H9 (cell line): ENCODE measurements at regions not wholly inside any gene's neighbourhood (a gene's known extent, or its start where the extent isn't known, plus 50 kb on each side); places are given as distances from the start of the nearest gene placed in this dataset.

Experiments used
- DNase-seq: peaks from one replicate; pipeline ENCODE4 v3.0.0-alpha.2; 2017
- H2AFZ ChIP-seq: one replicate; pipeline ENCODE4 v1.6.1; 2013; ENCODE audit warnings: mild to moderate bottlenecking, low read length, control low read depth, moderate library complexity
- H2AK5ac ChIP-seq: 2 replicates; pipeline ENCODE4 v1.6.1; 2013; ENCODE audit warnings: low read length, control low read depth, mixed read lengths; ENCODE audit not compliant: insufficient read length
- H2BK120ac ChIP-seq: one replicate; pipeline ENCODE4 v1.6.1; 2013; ENCODE audit warnings: low read depth, mild to moderate bottlenecking, low read length, control low read depth, inconsistent platforms; ENCODE audit not compliant: poor library complexity, severe bottlenecking
- H2BK12ac ChIP-seq: 2 replicates; pipeline ENCODE4 v1.6.1; 2013; ENCODE audit warnings: low read length, control low read depth, mixed read lengths, low read depth; ENCODE audit not compliant: insufficient read length
- H2BK15ac ChIP-seq: 2 replicates; pipeline ENCODE4 v1.6.1; 2013; ENCODE audit warnings: low read depth, low read length, control low read depth
- H2BK20ac ChIP-seq: one replicate; pipeline ENCODE4 v1.6.1; 2013; ENCODE audit warnings: low read depth, mild to moderate bottlenecking, low read length, control low read depth, inconsistent platforms; ENCODE audit not compliant: poor library complexity, severe bottlenecking
- H2BK5ac ChIP-seq: 2 replicates; pipeline ENCODE4 v1.6.1; 2013; ENCODE audit warnings: low read length, control low read depth, mixed read lengths; ENCODE audit not compliant: insufficient read length
- H3K14ac ChIP-seq: 2 replicates; pipeline ENCODE4 v1.6.1; 2013; ENCODE audit warnings: low read length, control low read depth; ENCODE audit not compliant: insufficient read depth
- H3K18ac ChIP-seq: 2 replicates; pipeline ENCODE4 v1.6.1; 2013; ENCODE audit warnings: low read depth, mild to moderate bottlenecking, mixed read lengths, low read length, control low read depth; ENCODE audit not compliant: insufficient read length
- H3K23ac ChIP-seq: 2 replicates; pipeline ENCODE4 v1.6.1; 2013; ENCODE audit warnings: low read length, control low read depth, mixed read lengths, low read depth; ENCODE audit not compliant: insufficient read length
- H3K23me2 ChIP-seq: 2 replicates; pipeline ENCODE4 v1.6.1; 2013; ENCODE audit warnings: low read depth, mild to moderate bottlenecking, mixed read lengths, low read length, control low read depth; ENCODE audit not compliant: insufficient read length, poor library complexity, severe bottlenecking
- H3K27ac ChIP-seq: 2 replicates; pipeline ENCODE4 v1.5.1; 2013; ENCODE audit warnings: low read length, control low read depth, mixed read lengths, low read depth; ENCODE audit not compliant: insufficient read length
- H3K27me3 ChIP-seq: 2 replicates; pipeline ENCODE4 v1.6.1; 2013; ENCODE audit warnings: low read length, control low read depth, inconsistent platforms; ENCODE audit not compliant: insufficient read depth
- H3K4ac ChIP-seq: 2 replicates; pipeline ENCODE4 v1.6.1; 2013; ENCODE audit warnings: low read depth, mild to moderate bottlenecking, control low read depth, inconsistent platforms, low read length, moderate library complexity
- H3K4me1 ChIP-seq: 2 replicates; pipeline ENCODE4 v1.6.1; 2013; ENCODE audit warnings: low read length, control low read depth, inconsistent platforms; ENCODE audit not compliant: insufficient read depth
- H3K4me2 ChIP-seq: 2 replicates; pipeline ENCODE4 v1.6.1; 2013; ENCODE audit warnings: low read length, control low read depth, mixed read lengths; ENCODE audit not compliant: insufficient read length, insufficient read depth
- H3K56ac ChIP-seq: 2 replicates; pipeline ENCODE4 v1.6.1; 2013; ENCODE audit warnings: low read depth, mild to moderate bottlenecking, mixed read lengths, low read length, control low read depth; ENCODE audit not compliant: insufficient read length
- H3K79me1 ChIP-seq: 2 replicates; pipeline ENCODE4 v1.6.1; 2013; ENCODE audit warnings: low read depth, mild to moderate bottlenecking, moderate library complexity, low read length, control low read depth, inconsistent platforms; ENCODE audit not compliant: insufficient read depth, poor library complexity, severe bottlenecking
- H3K79me2 ChIP-seq: 2 replicates; pipeline ENCODE4 v1.6.1; 2013; ENCODE audit warnings: low read length, control low read depth, inconsistent platforms; ENCODE audit not compliant: insufficient read depth
- H3K9ac ChIP-seq: 2 replicates; pipeline ENCODE4 v1.6.1; 2013; ENCODE audit warnings: low read length, control low read depth, mixed read lengths; ENCODE audit not compliant: insufficient read length; ENCODE audit errors: extremely low read depth
- H3K9me3 ChIP-seq: one replicate; pipeline ENCODE4 v1.6.1; 2013; ENCODE audit warnings: low read depth, low read length, inconsistent platforms; ENCODE audit not compliant: control insufficient read depth
- H3T11ph ChIP-seq: one replicate; pipeline ENCODE4 v1.6.1; 2013; ENCODE audit warnings: mild to moderate bottlenecking, low read length, control low read depth, inconsistent platforms
- H4K20me1 ChIP-seq: one replicate; pipeline ENCODE4 v1.6.1; 2013; ENCODE audit not compliant: control insufficient read depth, insufficient read length, insufficient read depth
- H4K5ac ChIP-seq: 2 replicates; pipeline ENCODE4 v1.6.1; 2013; ENCODE audit warnings: low read depth, mild to moderate bottlenecking, mixed read lengths, low read length, control low read depth; ENCODE audit not compliant: insufficient read length
- H4K8ac ChIP-seq: replicated peaks from 2 replicates; pipeline ENCODE4 v1.6.1; 2013; ENCODE audit warnings: low read length, control low read depth, mixed read lengths, low read depth; ENCODE audit not compliant: insufficient read length
- H4K91ac ChIP-seq: 2 replicates; pipeline ENCODE4 v1.6.1; 2013; ENCODE audit warnings: low read depth, mild to moderate bottlenecking, moderate library complexity, mixed read lengths, low read length, control low read depth; ENCODE audit not compliant: insufficient read length
- H3K27ac Mint-ChIP-seq, 3 experiments: 2 replicates in 2 of 3; 3 replicates in 1 of 3; pipeline ENCODE4 v1.8.0; 2020 to 2021; ENCODE audit warnings: mixed read lengths in 3 of 3, mild to moderate bottlenecking in 1 of 3, moderate library complexity in 1 of 3
- H3K27me3 Mint-ChIP-seq: 2 replicates; pipeline ENCODE4 v1.8.0; 2021; ENCODE audit warnings: low read depth, mild to moderate bottlenecking, moderate library complexity, mixed read lengths
- H3K36me3 Mint-ChIP-seq, 3 experiments: 2 replicates in 2 of 3; 3 replicates in 1 of 3; pipeline ENCODE4 v1.8.0; 2020 to 2021; ENCODE audit warnings: low read depth in 3 of 3, mixed read lengths in 3 of 3; ENCODE audit not compliant: insufficient read depth in 1 of 3
- H3K4me1 Mint-ChIP-seq, 2 experiments: 2 replicates each; pipeline ENCODE4 v1.8.0; 2020; ENCODE audit warnings: mixed read lengths in 2 of 2
- H3K4me3 Mint-ChIP-seq, 2 experiments: 2 replicates in 1 of 2; 3 replicates in 1 of 2; pipeline ENCODE4 v1.8.0; 2020 to 2021; ENCODE audit warnings: mild to moderate bottlenecking in 2 of 2, mixed read lengths in 2 of 2, moderate library complexity in 1 of 2
- H3K9me3 Mint-ChIP-seq, 2 experiments: 2 replicates in 1 of 2; 3 replicates in 1 of 2; pipeline ENCODE4 v1.8.0; 2020; ENCODE audit warnings: mild to moderate bottlenecking in 2 of 2, mixed read lengths in 2 of 2, moderate library complexity in 1 of 2
- CTCF ChIP-seq: fragments of 200-600 bp; sonication (generic); conservative IDR thresholded peaks from 3 replicates; pipeline ENCODE4 v1.8.0; 2021; ENCODE audit warnings: antibody characterized with exemption, mild to moderate bottlenecking
- WGBS: extraction: QIAGEN DNeasy Blood & Tissue Kit; methylation state at CpG from one replicate; pipeline ENCODE4 v1.1.7; 2013; ENCODE audit warnings: missing lambda C conversion rate, low lambda C conversion rate, mixed read lengths; ENCODE audit not compliant: insufficient read length; ENCODE audit errors: extremely low coverage; 5-methylcytosine and 5-hydroxymethylcytosine counted together

- H2BK12ac ChIP-seq = no peak overlapping the region
- no peaks in the 10 kb centered on the region for H3K27me3 Mint-ChIP-seq
- H3K4me3 Mint-ChIP-seq = no peak overlapping the region
- WGBS = no CpG with 5 or more reads among the region's 4 CpGs
- H2BK15ac ChIP-seq = no peak overlapping the region
- H3K9me3 Mint-ChIP-seq = peaks cover 6 to 13% of the 10 kb centered on the region in 2 experiments
- H3K9me3 ChIP-seq = no peaks in the 10 kb centered on the region
- TF ChIP-seq CTCF = no peak
- H2BK120ac ChIP-seq = no peak overlapping the region
- H2BK20ac ChIP-seq = no peak overlapping the region
- no peaks in the 10 kb centered on the region for H3K27me3 ChIP-seq
- no peaks in the 10 kb centered on the region for H3K79me1 ChIP-seq
- H4K8ac ChIP-seq = no peak overlapping the region
- H3K4me2 ChIP-seq = no peak overlapping the region
- H3K79me2 ChIP-seq = no peaks in the 10 kb centered on the region
- no peak overlapping the region for H3K27ac ChIP-seq
- no peak overlapping the region for H3T11ph ChIP-seq
- no peak overlapping the region for H2BK5ac ChIP-seq
- no peak for DNase-seq
- H3K36me3 Mint-ChIP-seq = peaks cover 0 to 8% (median 0%) of the 10 kb centered on the region in 3 experiments; a peak in 2 of 7 replicates
- H2AK5ac ChIP-seq = no peak overlapping the region
- H4K20me1 ChIP-seq = no peaks in the 10 kb centered on the region
- no peak overlapping the region for H3K4ac ChIP-seq
- no peaks in the 10 kb centered on the region for H3K4me1 ChIP-seq
- H3K23ac ChIP-seq = no peak overlapping the region
- no peaks in the 10 kb centered on the region for H3K23me2 ChIP-seq
- H3K27ac Mint-ChIP-seq = no peak overlapping the region
- H2AFZ ChIP-seq = no peak overlapping the region
- no peak overlapping the region for H3K18ac ChIP-seq
- H4K91ac ChIP-seq = no peak overlapping the region
- no peak overlapping the region for H3K14ac ChIP-seq
- H3K4me1 Mint-ChIP-seq = no peaks in the 10 kb centered on the region
- H4K5ac ChIP-seq = no peak overlapping the region
- no peak overlapping the region for H3K9ac ChIP-seq
- no peak overlapping the region for H3K56ac ChIP-seq
These were observed 1230.3 kb upstream of the CRIM1 start for GRCh38 chr2:35125278-35125677.
